Cardiac septum (tissue), 1 donor: ENCODE measurements at regions not wholly inside any gene's neighbourhood (a gene's known extent, or its start where the extent isn't known, plus 50 kb on each side); places are given as distances from the start of the nearest gene placed in this dataset.
"Not testable (repeated sequence)": the region's sequence is repeated elsewhere in the genome, so short reads cannot be mapped to it uniquely, and the experiment has no call there.

Experiments used
- DNase-seq: peaks from one replicate; pipeline ENCODE4 v3.0.0-alpha.2; 2020; ENCODE audit warnings: low spot score
- intact Hi-C: fragments of 100-400 bp; cut with DNase I; formaldehyde crosslinking; loops from one replicate; pipeline ENCODE4 v1.14.0; 2022
- donor health status: DM: no; HTN: no; CAD: no.

DNA sequence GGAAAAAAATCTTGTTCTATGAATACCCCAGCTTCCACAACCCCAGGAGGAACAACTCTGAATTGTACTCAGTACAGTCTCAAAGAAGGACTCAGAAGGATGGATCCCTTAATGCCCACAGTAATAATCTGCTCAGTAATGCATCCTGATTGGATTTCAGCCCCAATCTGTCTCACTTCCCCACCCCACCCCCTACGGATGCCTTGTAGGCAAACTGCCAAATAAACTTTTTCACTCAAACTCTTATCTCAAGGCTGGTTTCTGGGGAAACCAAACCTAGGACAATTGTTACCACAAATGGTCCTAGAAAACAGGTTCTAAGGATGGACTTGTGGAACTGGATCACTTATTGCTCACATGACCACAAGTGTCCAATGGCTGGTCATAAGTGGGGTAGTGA lies 1021.8 kb upstream of the INTU start:
- intact Hi-C loops: no loop called here
- no peak for DNase-seq

DNA sequence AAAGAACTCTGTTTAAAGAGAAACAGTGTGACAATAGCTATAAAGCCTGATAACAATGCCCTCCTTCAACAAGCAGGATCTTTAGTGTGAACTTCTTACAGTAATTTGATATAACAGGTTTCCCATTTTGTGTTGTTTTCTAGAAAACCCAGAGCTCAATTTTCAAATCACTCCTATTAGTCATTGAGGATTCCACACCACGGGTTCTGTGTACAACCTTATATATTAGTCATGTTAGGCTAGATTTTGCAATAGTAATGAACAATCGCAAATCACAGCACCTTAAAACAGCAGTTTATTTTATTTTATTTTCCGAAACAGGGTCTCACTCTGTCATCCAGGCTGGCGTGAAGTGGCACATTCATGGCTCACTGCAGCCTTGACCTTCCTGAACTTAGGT lies 1020.9 kb upstream of the INTU start:
- intact Hi-C loops: no loop called here

DNA sequence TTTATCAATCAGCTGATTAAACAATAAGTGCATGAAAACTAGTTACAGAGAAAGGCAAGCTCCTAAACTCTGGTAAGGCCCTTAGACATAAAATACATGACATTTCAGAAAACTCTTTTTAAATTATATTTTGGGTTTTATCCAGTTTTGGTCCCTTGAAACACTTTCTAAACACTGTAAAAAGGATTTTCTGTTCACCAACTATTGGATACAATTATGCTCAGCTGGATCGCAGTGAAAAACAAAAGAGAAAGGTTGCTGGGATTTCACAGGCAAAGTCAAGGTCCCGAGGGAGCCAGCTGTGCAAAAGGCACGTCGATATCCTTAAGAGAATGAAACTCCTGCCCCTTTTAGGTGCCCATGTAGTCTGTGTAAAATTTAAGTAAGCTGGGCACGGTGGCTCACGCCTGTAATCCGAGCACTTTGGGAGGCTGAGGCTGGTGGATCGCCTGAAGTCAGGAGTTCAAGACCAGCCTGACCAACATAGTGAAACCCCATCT lies 1018.4 kb upstream of the INTU start:
- intact Hi-C loops: no loop called here
- DNase-seq: no peak

More for the DNA sequence above, 1020.9 kb upstream of the INTU start:
- no peak for DNase-seq

GRCh38 chr4:126616795-126617194 lies 1016.0 kb upstream of the INTU start:
- intact Hi-C loops: no loop called here
- no peak for DNase-seq

DNA sequence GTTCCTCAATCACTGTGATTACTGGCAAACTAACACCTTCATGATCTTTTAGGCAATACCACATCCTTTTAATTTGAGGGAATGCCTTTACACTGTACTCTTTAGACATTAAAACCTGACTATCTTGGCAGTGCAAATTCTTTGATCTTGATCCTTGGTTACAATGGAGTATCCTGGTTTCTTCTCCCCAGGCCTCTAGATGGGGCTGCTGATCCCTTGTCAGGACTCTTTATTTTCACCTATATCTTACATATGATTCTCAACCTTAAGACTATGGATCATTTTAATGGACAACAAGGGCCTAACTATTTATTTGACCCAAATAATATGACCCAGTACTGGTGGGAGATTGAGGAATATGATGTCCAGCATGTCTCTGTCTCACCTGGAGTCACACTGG lies 1005.5 kb upstream of the INTU start:
- intact Hi-C loops: loop anchor here (10.0 kb wide), 2 partner anchors 158 to 328 kb away; no protein-coding TSS in a partner anchor
- DNase-seq: no peak

- DNase-seq: no peak
- intact Hi-C loops: loop anchor here (10.0 kb wide), 2 partner anchors 156 to 326 kb away; no protein-coding TSS in a partner anchor
Measured at GRCh38 chr4:126628933-126629332, 1003.8 kb upstream of the INTU start.

GRCh38 chr4:126630230-126630629 lies 1002.5 kb upstream of the INTU start:
- DNase-seq: no peak

GRCh38 chr4:126633306-126633705 lies 999.5 kb upstream of the INTU start:
- no peak for DNase-seq
- intact Hi-C loops: no loop called here

More at GRCh38 chr4:126630230-126630629, 1002.5 kb upstream of the INTU start:
- intact Hi-C loops: no loop called here

DNA sequence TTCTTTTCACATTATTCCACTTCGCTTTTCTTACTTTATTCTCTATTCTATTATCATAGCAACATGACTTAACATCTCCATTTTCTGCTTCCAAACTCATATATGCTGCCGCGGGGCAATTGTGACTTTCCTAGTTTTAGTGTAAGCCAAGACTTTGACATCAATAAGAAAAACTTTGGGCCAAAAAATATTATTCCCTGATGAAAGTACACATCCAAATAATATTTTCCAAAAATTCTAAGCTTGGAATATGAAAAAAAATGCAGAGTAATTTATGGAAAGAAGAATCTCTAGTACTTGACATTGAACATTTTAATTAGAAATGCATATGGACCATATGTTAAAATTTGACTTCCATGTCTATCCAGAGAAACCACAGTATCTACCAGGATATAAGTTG lies 995.1 kb upstream of the INTU start:
- DNase-seq: no peak
- intact Hi-C loops: no loop called here

DNA sequence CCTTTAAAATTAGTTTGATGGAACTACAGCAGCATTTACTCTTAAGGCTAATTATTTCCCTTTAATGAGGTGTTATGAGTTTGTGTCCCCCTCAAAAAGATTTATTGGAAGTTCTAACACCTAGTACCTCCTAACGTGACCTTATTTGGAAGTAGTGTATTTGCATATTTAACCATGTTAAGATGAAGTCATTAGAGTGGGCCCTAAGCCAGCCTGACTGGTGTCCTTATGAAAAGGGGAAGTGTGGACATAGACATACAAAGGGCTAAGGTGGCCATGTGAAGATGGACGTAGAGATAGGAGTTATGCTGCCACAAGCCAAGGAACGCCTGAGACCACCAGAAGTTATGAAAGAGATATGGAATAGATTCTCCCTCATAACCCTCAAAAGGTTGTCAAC lies 985.4 kb upstream of the INTU start:
- intact Hi-C loops: no loop called here
- no peak for DNase-seq

DNA sequence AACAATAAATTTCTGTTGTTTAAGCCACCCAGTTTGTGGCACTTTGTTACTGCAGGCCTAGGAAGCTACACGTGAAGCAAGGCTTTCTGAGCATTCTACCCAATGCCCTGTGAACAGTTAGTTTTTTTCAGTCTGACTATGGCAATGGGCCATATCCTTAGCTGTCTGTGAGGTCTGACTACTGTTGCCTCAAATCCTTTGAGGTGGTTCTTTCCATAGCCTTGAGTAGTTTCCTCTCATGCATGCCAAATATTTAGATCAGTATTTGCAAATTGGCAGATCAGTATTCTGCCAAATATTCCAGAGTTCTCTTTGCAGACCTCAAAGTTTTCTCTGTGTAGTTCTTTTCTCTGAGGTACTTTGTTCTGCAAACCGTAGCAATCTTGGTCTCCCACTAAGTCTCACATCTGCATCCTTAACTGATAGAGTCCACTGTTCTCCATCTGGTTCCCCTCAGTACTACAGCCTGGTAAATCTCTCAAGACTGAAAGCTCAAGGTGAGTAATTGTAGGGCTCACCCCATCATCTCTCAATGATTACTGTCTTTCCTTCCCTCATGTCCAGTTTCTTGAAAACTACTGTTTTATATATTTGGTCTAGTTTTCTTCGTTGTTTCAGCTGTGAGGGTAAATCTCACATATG lies 984.9 kb upstream of the INTU start:
- DNase-seq: no peak
- intact Hi-C loops: no loop called here

DNA sequence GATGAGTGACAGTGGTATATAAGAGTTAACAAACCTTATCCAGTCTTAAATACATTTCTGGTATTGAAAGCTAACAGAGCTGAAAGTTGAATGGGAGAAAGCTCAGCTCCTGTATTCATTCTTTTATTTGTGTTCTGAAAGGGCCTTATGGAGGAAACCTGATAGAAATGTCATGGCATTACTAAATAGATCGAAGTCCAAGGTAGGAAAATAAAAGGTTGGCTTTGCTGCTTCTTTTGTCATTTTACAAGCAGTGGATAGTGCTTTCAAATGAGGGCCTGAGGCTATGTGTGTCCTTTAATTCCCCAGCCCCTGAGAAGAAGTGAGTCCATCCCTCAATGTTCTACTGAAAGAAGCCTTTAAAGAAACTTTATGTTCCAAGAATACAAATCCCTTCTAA lies 974.3 kb upstream of the INTU start:
- intact Hi-C loops: no loop called here
- DNase-seq: no peak

GRCh38 chr4:126661194-126661593 lies 971.6 kb upstream of the INTU start:
- intact Hi-C loops: no loop called here

DNA sequence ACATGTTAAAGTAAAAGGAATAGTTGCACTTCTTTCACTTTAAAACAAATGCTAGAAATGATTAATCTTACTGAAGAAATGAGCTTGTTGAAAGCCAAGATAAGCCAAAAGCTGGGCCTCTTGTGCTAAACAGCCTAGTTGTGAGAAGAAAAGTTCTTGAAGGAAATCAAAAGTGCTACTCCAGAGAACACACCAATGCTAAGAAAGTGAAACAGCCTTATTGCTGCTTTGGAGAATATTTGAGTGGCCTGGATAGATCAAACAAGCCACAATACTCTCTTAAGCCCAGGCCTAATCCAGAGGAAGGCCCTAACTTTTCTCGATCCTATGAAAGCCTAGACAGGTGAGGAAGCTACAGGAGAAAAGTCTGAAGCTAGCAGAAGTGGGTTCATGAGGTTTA lies 967.9 kb upstream of the INTU start:
- no peak for DNase-seq
- intact Hi-C loops: no loop called here

More at GRCh38 chr4:126661194-126661593, 971.6 kb upstream of the INTU start:
- DNase-seq: no peak

DNA sequence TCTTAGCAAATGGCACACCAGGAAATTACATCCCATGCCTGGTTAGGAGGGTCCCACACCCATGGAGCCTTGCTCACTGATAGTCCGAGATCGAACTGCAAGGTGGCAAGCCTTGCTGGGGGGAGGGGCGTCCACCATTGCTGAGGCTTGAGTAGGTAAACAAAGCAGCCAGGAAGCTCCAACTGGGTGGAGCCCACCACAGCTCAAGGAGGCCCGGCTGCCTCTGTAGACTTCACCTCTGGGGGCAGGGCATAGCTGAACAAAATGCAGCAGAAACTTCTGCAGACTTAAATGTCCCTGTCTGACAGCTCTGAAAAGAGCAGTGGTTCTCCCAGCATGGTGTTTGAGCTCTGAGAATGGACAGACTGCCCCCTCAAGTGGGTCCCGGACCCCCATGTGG lies 962.7 kb upstream of the INTU start:
- intact Hi-C loops, DNase-seq: not testable (repeated sequence)

DNA sequence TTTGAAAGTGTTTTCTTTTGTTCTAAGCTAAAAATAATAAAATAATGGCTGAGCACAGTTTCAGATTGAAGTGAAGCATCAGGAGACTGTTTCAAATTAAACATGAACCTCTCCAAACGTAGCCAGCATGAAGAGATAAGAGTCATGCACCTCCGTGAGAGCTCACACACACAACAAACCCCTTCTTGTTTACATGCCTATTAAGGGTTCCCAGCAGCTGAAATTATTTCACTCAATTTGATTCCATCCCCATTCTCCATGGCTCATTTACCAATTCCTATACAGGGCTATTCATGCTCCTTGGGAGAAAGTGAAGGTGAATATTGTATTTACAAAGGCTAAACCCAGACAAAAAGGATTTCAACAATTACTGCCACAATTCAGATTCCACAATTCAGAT lies 954.1 kb upstream of the INTU start:
- no peak for DNase-seq
- intact Hi-C loops: no loop called here

DNA sequence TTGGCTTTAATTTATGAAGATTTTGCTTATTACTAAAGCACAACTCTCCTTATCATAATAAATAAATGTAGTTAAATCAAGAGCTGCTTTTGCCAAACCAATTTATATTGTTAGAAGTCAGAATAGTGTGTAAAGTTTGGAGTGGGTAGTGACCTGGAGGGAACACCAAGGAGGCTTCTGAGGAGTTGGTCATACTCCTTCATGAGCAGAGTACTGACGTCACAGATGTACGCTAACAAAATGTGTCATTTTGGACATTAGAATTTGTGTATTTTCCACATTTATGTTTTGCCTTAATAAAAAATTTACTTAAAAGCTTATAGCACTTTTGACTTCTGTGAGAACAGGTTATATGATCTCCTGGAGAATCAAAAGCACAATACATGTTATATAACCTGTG lies 953.5 kb upstream of the INTU start:
- intact Hi-C loops: no loop called here
- DNase-seq: no peak

- DNase-seq: no peak
- intact Hi-C loops: no loop called here
Measured at GRCh38 chr4:126682250-126682649, 950.5 kb upstream of the INTU start.

GRCh38 chr4:126686491-126686890 lies 946.3 kb upstream of the INTU start:
- no peak for DNase-seq
- intact Hi-C loops: no loop called here

DNA sequence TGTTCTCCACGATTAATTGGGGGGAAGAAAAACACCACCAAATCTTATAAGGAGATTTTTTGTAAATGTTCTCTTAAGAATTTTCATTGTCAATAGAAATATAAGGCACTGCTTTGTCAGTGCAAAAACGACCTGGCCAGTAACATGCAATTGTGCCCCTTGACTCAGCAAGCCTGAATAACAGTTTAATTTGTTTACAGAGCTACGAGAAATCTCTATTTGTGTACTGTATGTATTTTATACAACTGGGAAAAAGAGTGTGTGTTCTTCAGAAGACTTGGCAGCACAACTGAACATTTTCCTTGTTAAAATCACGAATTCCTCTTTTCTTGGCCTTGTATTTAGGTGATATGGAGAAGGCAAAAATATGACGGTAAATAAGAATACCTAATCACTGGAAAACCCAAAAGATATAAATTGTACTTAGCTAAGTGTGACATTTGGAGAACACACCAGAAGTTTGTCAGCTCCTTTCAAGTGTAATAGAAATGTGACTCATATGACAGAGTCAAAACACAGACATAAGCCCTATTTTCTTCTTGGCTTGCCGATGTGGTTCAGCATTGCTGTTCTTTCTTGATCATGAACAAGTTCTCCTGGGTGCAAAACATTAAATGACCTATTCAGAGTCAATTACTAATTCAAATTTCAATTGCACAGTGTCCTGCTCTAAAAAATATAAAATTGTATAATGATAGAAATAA lies 945.0 kb upstream of the INTU start:
- intact Hi-C loops: no loop called here
- DNase-seq: no peak

DNA sequence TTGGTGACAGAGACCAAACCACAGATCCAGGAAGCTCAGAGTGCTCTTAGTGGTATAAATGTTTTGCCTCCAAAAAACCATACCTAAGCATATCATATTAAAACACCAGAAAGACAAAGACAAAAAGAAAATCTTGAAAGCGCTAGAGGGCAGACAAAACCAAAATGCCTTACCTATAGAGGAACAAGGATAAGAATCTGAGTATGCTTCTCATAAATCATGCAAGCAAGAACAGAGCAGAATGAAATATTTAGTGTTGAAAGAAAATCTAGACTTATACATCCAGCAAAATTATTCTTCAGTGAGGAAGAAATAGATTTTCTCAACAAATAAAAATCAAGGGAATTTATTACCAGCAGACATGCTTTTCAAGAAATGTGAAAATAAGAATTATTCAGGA lies 941.0 kb upstream of the INTU start:
- intact Hi-C loops: no loop called here
- DNase-seq: no peak
